SU-DHL-6 (cell line): ENCODE measurements at regions not wholly inside any gene's neighbourhood (a gene's known extent, or its start where the extent isn't known, plus 50 kb on each side); places are given as distances from the start of the nearest gene placed in this dataset.
A peak's percentile ranks its signal among the peaks of the same experiment; 100 is the strongest.

ENCODE experiments used
- H2AFZ ChIP-seq: fragments of 200-600 bp; sonication (generic); 2 replicates; pipeline ENCODE4 v1.6.1; 2014; ENCODE audit warnings: low read depth, mild to moderate bottlenecking, moderate library complexity, mixed read lengths, antibody characterized with exemption, low read length; ENCODE audit not compliant: severe bottlenecking
- H3F3A ChIP-seq: fragments of 200-600 bp; shearing (Covaris generic); 2 replicates; pipeline ENCODE4 v1.6.0; 2016; ENCODE audit warnings: antibody characterized with exemption, mild to moderate bottlenecking; ENCODE audit not compliant: insufficient read depth
- H3K27ac ChIP-seq: fragments of 200-600 bp; sonication (generic); 2 replicates; pipeline ENCODE4 v1.5.1; 2016; ENCODE audit warnings: low read depth, mild to moderate bottlenecking, low read length, moderate library complexity, mixed read lengths
- H3K27me3 ChIP-seq: fragments of 200-600 bp; sonication (generic), shearing (Covaris generic); 2 replicates; pipeline ENCODE4 v1.6.0; 2014; ENCODE audit warnings: mild to moderate bottlenecking, low read length
- H3K36me3 ChIP-seq: fragments of 200-600 bp; sonication (generic); 2 replicates; pipeline ENCODE4 v1.6.1; 2014; ENCODE audit warnings: mild to moderate bottlenecking, low read length, mixed read lengths
- H3K4me2 ChIP-seq: fragments of 300-600, 200-600 bp; shearing (Covaris generic), sonication (generic); 2 replicates; pipeline ENCODE4 v1.6.0; 2014; ENCODE audit warnings: low read length, low read depth, mild to moderate bottlenecking; ENCODE audit not compliant: poor library complexity, severe bottlenecking
- H3K4me3 ChIP-seq: fragments of 200-600 bp; sonication (generic); 2 replicates; pipeline ENCODE4 v1.5.1; 2014; ENCODE audit warnings: antibody characterized with exemption, low read length, mild to moderate bottlenecking, mixed read lengths; ENCODE audit not compliant: insufficient read depth, poor library complexity, severe bottlenecking
- H3K79me2 ChIP-seq: fragments of 200-600 bp; sonication (generic); 2 replicates; pipeline ENCODE4 v1.6.1; 2014; ENCODE audit warnings: mild to moderate bottlenecking, low read length, moderate library complexity; ENCODE audit not compliant: insufficient read depth
- H3K9ac ChIP-seq: fragments of 200-600 bp; sonication (generic); 2 replicates; pipeline ENCODE4 v1.7.0; 2014; ENCODE audit warnings: mild to moderate bottlenecking, low read length
- H3K9me2 ChIP-seq: fragments of 200-600 bp; sonication (generic); replicated peaks from 2 replicates; pipeline ENCODE4 v1.6.1; 2014; ENCODE audit warnings: low read length; ENCODE audit not compliant: insufficient read depth
- H3K9me3 ChIP-seq: fragments of 200-600 bp; sonication (generic); 2 replicates; pipeline ENCODE4 v1.6.1; 2014; ENCODE audit warnings: low read length, mixed read lengths; ENCODE audit not compliant: insufficient read depth
- H4K20me1 ChIP-seq: fragments of 200-600 bp; sonication (generic); 2 replicates; pipeline ENCODE4 v1.6.1; 2014; ENCODE audit warnings: low read depth, mild to moderate bottlenecking, antibody characterized with exemption, low read length, moderate library complexity, mixed read lengths
- EZH2phosphoT487 ChIP-seq: fragments of 200-600 bp; sonication (generic), shearing (Covaris generic); conservative IDR thresholded peaks from 2 replicates; pipeline ENCODE4 v1.6.1; 2018; ENCODE audit warnings: mild to moderate bottlenecking, antibody characterized with exemption, low read length, moderate library complexity, mixed read lengths
- TF ChIP-seq, protein P1 (sequence below): fragments of 200-600 bp; sonication (generic); IDR thresholded peaks from one replicate; pipeline ENCODE4 v1.5.1; 2017; ENCODE audit warnings: antibody characterized with exemption, mild to moderate bottlenecking, low read length, moderate library complexity; ENCODE audit not compliant: insufficient read depth, poor library complexity, severe bottlenecking

DNA sequence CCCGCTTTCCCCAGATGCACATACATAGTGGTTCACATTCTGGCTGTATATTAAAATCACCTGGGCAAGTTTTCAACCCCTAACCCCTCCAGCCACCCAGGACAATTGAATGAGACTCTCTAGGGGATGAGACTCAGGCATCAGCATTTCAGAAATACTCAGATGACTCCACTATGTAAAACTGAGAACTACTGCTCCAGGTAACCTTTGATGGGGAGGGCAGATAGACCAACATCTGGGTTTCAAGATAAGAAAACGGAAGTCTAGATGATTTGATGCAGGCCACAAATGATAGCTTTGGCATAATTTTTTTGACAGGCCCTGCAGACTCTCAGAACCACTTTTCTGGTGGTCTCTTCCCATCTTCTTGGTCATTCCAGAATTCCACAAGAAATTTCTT lies 341.1 kb downstream of the EMP1 start:
- Histone ChIP-seq H3K4me2 (no peak overlapping the region), H2AFZ (no peak overlapping the region), H3K27me3 (no peaks in the 10 kb centered on the region), H3F3A (no peaks in the 10 kb centered on the region), H3K36me3 (no peaks in the 10 kb centered on the region), H3K79me2 (no peaks in the 10 kb centered on the region), H4K20me1 (no peaks in the 10 kb centered on the region), H3K9me3 (no peaks in the 10 kb centered on the region), H3K9ac (no peak overlapping the region), H3K4me3 (no peak overlapping the region), H3K9me2 (no peaks in the 10 kb centered on the region), H3K27ac (no peak overlapping the region)
- TF ChIP-seq, protein P1, sequence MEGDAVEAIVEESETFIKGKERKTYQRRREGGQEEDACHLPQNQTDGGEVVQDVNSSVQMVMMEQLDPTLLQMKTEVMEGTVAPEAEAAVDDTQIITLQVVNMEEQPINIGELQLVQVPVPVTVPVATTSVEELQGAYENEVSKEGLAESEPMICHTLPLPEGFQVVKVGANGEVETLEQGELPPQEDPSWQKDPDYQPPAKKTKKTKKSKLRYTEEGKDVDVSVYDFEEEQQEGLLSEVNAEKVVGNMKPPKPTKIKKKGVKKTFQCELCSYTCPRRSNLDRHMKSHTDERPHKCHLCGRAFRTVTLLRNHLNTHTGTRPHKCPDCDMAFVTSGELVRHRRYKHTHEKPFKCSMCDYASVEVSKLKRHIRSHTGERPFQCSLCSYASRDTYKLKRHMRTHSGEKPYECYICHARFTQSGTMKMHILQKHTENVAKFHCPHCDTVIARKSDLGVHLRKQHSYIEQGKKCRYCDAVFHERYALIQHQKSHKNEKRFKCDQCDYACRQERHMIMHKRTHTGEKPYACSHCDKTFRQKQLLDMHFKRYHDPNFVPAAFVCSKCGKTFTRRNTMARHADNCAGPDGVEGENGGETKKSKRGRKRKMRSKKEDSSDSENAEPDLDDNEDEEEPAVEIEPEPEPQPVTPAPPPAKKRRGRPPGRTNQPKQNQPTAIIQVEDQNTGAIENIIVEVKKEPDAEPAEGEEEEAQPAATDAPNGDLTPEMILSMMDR = no peak
- no peak for TF ChIP-seq EZH2phosphoT487

- no peaks in the 10 kb centered on the region for H3K9me2 ChIP-seq
- no peaks in the 10 kb centered on the region for H3K27me3 ChIP-seq
- no peaks in the 10 kb centered on the region for H3K79me2 ChIP-seq
- H3K9ac ChIP-seq = no peak overlapping the region
- H4K20me1 ChIP-seq = no peaks in the 10 kb centered on the region
- H3K4me2 ChIP-seq = no peak overlapping the region
- no peak overlapping the region for H3K27ac ChIP-seq
- no peaks in the 10 kb centered on the region for H3F3A ChIP-seq
- no peaks in the 10 kb centered on the region for H3K36me3 ChIP-seq
- no peaks in the 10 kb centered on the region for H3K9me3 ChIP-seq
- H2AFZ ChIP-seq = no peak overlapping the region
- no peak overlapping the region for H3K4me3 ChIP-seq
- no peak for TF ChIP-seq EZH2phosphoT487
- TF ChIP-seq, protein P1 = no peak
These were observed 339.8 kb downstream of the EMP1 start for GRCh38 chr12:13536219-13536910.

DNA sequence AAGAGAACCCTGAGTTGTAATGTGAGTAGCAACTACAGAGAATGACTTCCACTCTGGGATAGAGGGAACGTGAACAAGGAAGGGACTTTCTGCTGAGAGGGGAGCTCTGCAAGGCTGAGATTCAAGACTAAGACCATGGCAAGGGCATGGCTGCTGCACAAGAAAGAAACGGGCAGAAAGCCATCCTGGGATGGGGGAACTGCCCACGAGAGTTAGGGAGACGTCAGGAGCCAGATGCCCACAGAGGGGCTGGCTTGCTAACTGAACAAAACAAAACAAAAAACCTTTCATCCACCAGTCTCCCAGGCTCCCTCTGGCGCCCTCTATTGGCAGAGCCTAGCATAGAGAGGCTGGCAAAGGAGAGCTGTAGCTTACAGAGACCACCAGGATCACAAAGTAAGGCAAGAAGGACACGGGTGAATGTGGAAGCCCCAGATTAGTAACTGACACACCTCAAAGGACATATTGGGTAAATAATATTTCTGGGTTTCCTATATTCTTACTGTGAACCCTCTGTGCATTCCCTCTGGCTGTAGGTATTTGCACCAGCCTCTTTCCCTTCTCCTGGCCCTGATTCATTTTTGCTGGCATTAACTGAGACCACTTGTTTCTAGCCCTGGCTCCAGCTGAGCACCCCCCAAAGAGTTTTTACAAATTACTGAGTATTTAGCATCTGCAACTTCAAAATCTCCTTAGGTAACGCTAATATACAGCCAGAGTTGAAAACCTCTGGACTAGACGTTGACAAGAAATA lies 338.3 kb downstream of the EMP1 start:
- TF ChIP-seq EZH2phosphoT487 = no peak
- TF ChIP-seq, protein P1 = peak; percentile 48
- Histone ChIP-seq H3K9me3 (no peaks in the 10 kb centered on the region), H3K27me3 (no peaks in the 10 kb centered on the region), H3K36me3 (no peaks in the 10 kb centered on the region), H3K9ac (no peak overlapping the region), H4K20me1 (no peaks in the 10 kb centered on the region), H3K4me3 (no peak overlapping the region), H3K4me2 (no peak overlapping the region), H3K27ac (no peak overlapping the region), H3K79me2 (no peaks in the 10 kb centered on the region), H2AFZ (no peak overlapping the region), H3K9me2 (no peaks in the 10 kb centered on the region), H3F3A (no peaks in the 10 kb centered on the region)
